Chondrocyte (in vitro differentiated cells): ENCODE measurements at regions not wholly inside any gene's neighbourhood (a gene's known extent, or its start where the extent isn't known, plus 50 kb on each side); places are given as distances from the start of the nearest gene placed in this dataset.

ENCODE experiments used
- DNase-seq: peaks from one replicate; pipeline ENCODE4 v3.0.0; 2021; ENCODE audit warnings: mixed read lengths, low spot score
- H3K27ac Mint-ChIP-seq: one replicate; pipeline ENCODE4 v1.8.0; 2021; ENCODE audit warnings: mild to moderate bottlenecking, moderate library complexity, mixed read lengths; ENCODE audit not compliant: unreplicated experiment
- H3K27me3 Mint-ChIP-seq: 2 replicates; pipeline ENCODE4 v1.8.0; 2021; ENCODE audit warnings: low read depth, mixed read lengths
- H3K36me3 Mint-ChIP-seq: 2 replicates; pipeline ENCODE4 v1.8.0; 2021; ENCODE audit warnings: low read depth, mixed read lengths
- H3K4me1 Mint-ChIP-seq: 2 replicates; pipeline ENCODE4 v1.8.0; 2021; ENCODE audit warnings: low read depth, mild to moderate bottlenecking, mixed read lengths
- H3K4me3 Mint-ChIP-seq: one replicate; pipeline ENCODE4 v1.8.0; 2021; ENCODE audit warnings: mild to moderate bottlenecking, moderate library complexity, mixed read lengths; ENCODE audit not compliant: unreplicated experiment
- H3K9me3 Mint-ChIP-seq: 2 replicates; pipeline ENCODE4 v1.8.0; 2021; ENCODE audit warnings: low read depth, mixed read lengths
- CTCF ChIP-seq: fragments of 200-600 bp; sonication (generic); IDR thresholded peaks from 2 replicates; pipeline ENCODE4 v1.5.0; 2021; ENCODE audit warnings: antibody characterized with exemption, mild to moderate bottlenecking, moderate library complexity

- Mint-ChIP-seq H3K36me3 (no peaks in the 10 kb centered on the region), H3K27ac (no peak overlapping the region), H3K27me3 (no peaks in the 10 kb centered on the region), H3K4me3 (no peak overlapping the region), H3K9me3 (no peaks in the 10 kb centered on the region), H3K4me1 (no peaks in the 10 kb centered on the region)
- TF ChIP-seq CTCF, result no peak
- DNase-seq, result no peak
Observed at GRCh38 chr15:96181873-96182301, 148.6 kb upstream of the NR2F2 start.

- Mint-ChIP-seq H3K27ac (no peak overlapping the region), H3K4me1 (no peaks in the 10 kb centered on the region), H3K36me3 (no peaks in the 10 kb centered on the region), H3K4me3 (no peak overlapping the region), H3K27me3 (no peaks in the 10 kb centered on the region), H3K9me3 (no peaks in the 10 kb centered on the region)
- DNase-seq, result no peak
- TF ChIP-seq CTCF, result no peak
Observed at GRCh38 chr15:96182736-96183513, 147.6 kb upstream of the NR2F2 start.

GRCh38 chr15:96183514-96183850 lies 147.0 kb upstream of the NR2F2 start:
- Mint-ChIP-seq H3K9me3 (no peaks in the 10 kb centered on the region), H3K27me3 (no peaks in the 10 kb centered on the region), H3K36me3 (peaks cover under 1% of the 10 kb centered on the region), H3K4me3 (no peak overlapping the region), H3K4me1 (no peaks in the 10 kb centered on the region), H3K27ac (no peak overlapping the region)
- DNase-seq, result no peak
- no peak for TF ChIP-seq CTCF

- Mint-ChIP-seq H3K4me3 (no peak overlapping the region), H3K36me3 (peaks cover 1% of the 10 kb centered on the region)
- DNase-seq, result no peak
Observed at GRCh38 chr15:96183867-96184266, 146.6 kb upstream of the NR2F2 start.

GRCh38 chr15:96184297-96184696 lies 146.2 kb upstream of the NR2F2 start:
- Mint-ChIP-seq H3K4me1 (no peaks in the 10 kb centered on the region), H3K27ac (no peak overlapping the region), H3K4me3 (no peak overlapping the region), H3K27me3 (no peaks in the 10 kb centered on the region), H3K9me3 (no peaks in the 10 kb centered on the region), H3K36me3 (peaks cover 1% of the 10 kb centered on the region)
- no peak for DNase-seq
- TF ChIP-seq CTCF, result no peak

More at GRCh38 chr15:96183867-96184266, 146.6 kb upstream of the NR2F2 start:
- Mint-ChIP-seq H3K27me3 (no peaks in the 10 kb centered on the region), H3K4me1 (no peaks in the 10 kb centered on the region), H3K9me3 (no peaks in the 10 kb centered on the region), H3K27ac (no peak overlapping the region)
- TF ChIP-seq CTCF, result no peak
